ENCODE measurements at regions not wholly inside any gene's neighbourhood (a gene's known extent, or its start where the extent isn't known, plus 50 kb on each side); places are given as distances from the start of the nearest gene placed in this dataset.

- Mint-ChIP-seq H3K9me3 (ENCODE audit: low read depth) (no peaks in the 10 kb centered on the region), H3K27ac (no peak overlapping the region), H3K27me3 (peaks cover 65% of the 10 kb centered on the region)
Observed at GRCh38 chr2:120884472-120885290, 149.0 kb downstream of the GLI2 start.

GRCh38 chr2:120885321-120885720 lies 149.7 kb downstream of the GLI2 start:
- no peak for TF ChIP-seq CTCF (IDR thresholded peaks at IDR 0.05; ENCODE audit: unreplicated experiment)
- DNase-seq (ENCODE audit: low spot score, unreplicated experiment), result no peak
- Mint-ChIP-seq H3K27me3 (peaks cover 64% of the 10 kb centered on the region), H3K36me3 (ENCODE audit: insufficient read depth) (no peaks in the 10 kb centered on the region), H3K4me3 (ENCODE audit: low read depth) (no peak overlapping the region), H3K4me1 (ENCODE audit: low read depth) (peaks cover 25% of the 10 kb centered on the region), H3K9me3 (ENCODE audit: low read depth) (no peaks in the 10 kb centered on the region), H3K27ac (no peak overlapping the region)

More at GRCh38 chr2:120884472-120885290, 149.0 kb downstream of the GLI2 start:
- H3K4me1 Mint-ChIP-seq (ENCODE audit: low read depth), result peaks cover 25% of the 10 kb centered on the region
- H3K36me3 Mint-ChIP-seq (ENCODE audit: insufficient read depth), result no peaks in the 10 kb centered on the region
- no peak overlapping the region for H3K4me3 Mint-ChIP-seq (ENCODE audit: low read depth)
- TF ChIP-seq CTCF (IDR thresholded peaks at IDR 0.05; ENCODE audit: unreplicated experiment), result no peak
- DNase-seq (ENCODE audit: low spot score, unreplicated experiment), result no peak

- Mint-ChIP-seq H3K27me3 (peaks cover 64% of the 10 kb centered on the region), H3K36me3 (ENCODE audit: insufficient read depth) (no peaks in the 10 kb centered on the region), H3K9me3 (ENCODE audit: low read depth) (no peaks in the 10 kb centered on the region), H3K4me3 (ENCODE audit: low read depth) (no peak overlapping the region), H3K27ac (no peak overlapping the region), H3K4me1 (ENCODE audit: low read depth) (peaks cover 25% of the 10 kb centered on the region)
- DNase-seq (ENCODE audit: low spot score, unreplicated experiment), result no peak
- TF ChIP-seq CTCF (IDR thresholded peaks at IDR 0.05; ENCODE audit: unreplicated experiment), result no peak
Observed at GRCh38 chr2:120885749-120886148, 150.1 kb downstream of the GLI2 start.

GRCh38 chr2:120886534-120887319 lies 151.1 kb downstream of the GLI2 start:
- Mint-ChIP-seq H3K4me3 (ENCODE audit: low read depth) (no peak overlapping the region), H3K9me3 (ENCODE audit: low read depth) (no peaks in the 10 kb centered on the region), H3K27me3 (peaks cover 69% of the 10 kb centered on the region), H3K4me1 (ENCODE audit: low read depth) (peaks cover 25% of the 10 kb centered on the region), H3K27ac (no peak overlapping the region), H3K36me3 (ENCODE audit: insufficient read depth) (no peaks in the 10 kb centered on the region)
- TF ChIP-seq CTCF (IDR thresholded peaks at IDR 0.05; ENCODE audit: unreplicated experiment), result no peak
- no peak for DNase-seq (ENCODE audit: low spot score, unreplicated experiment)

- H3K9me3 Mint-ChIP-seq (ENCODE audit: low read depth), result no peaks in the 10 kb centered on the region
- DNase-seq (ENCODE audit: low spot score, unreplicated experiment), result no peak
- H3K27me3 Mint-ChIP-seq, result peaks cover 66% of the 10 kb centered on the region
- no peak overlapping the region for H3K4me3 Mint-ChIP-seq (ENCODE audit: low read depth)
- TF ChIP-seq CTCF (IDR thresholded peaks at IDR 0.05; ENCODE audit: unreplicated experiment), result no peak
- H3K4me1 Mint-ChIP-seq (ENCODE audit: low read depth), result peaks cover 25% of the 10 kb centered on the region
- no peaks in the 10 kb centered on the region for H3K36me3 Mint-ChIP-seq (ENCODE audit: insufficient read depth)
- peak overlapping the region; percentile 85 for H3K27ac Mint-ChIP-seq
Observed at GRCh38 chr2:120887320-120887697, 151.6 kb downstream of the GLI2 start.
